ENCODE measurements at regions not wholly inside any gene's neighbourhood (a gene's known extent, or its start where the extent isn't known, plus 50 kb on each side); places are given as distances from the start of the nearest gene placed in this dataset.

- no peak overlapping the region for H3K4me2 ChIP-seq
- H3K4me1 ChIP-seq (ENCODE audit: insufficient read depth) = no peaks in the 10 kb centered on the region
- no peak overlapping the region for H2AFZ ChIP-seq
- WGBS (ENCODE audit: low lambda C conversion rate, missing lambda C conversion rate) = 42% methylated on average over 1 of the region's 1 CpG
- no peaks in the 10 kb centered on the region for H3K79me2 ChIP-seq
- H3K9me3 ChIP-seq (ENCODE audit: low read depth) = no peaks in the 10 kb centered on the region
- H3K27me3 ChIP-seq = peaks cover 9% of the 10 kb centered on the region
- H4K20me1 ChIP-seq (ENCODE audit: insufficient read depth, poor library complexity, severe bottlenecking) = no peaks in the 10 kb centered on the region
- no peak overlapping the region for H3K27ac ChIP-seq
- no peaks in the 10 kb centered on the region for H3K36me3 ChIP-seq (replicated peaks; ENCODE audit: insufficient read depth, low read depth)
- no peak for DNase-seq (ENCODE audit: low spot score)
- H3K9me2 ChIP-seq (replicated peaks; ENCODE audit: insufficient read depth) = no peaks in the 10 kb centered on the region
- no peak overlapping the region for H3K4me3 ChIP-seq
- no peak for TF ChIP-seq CTCF (IDR thresholded peaks at IDR 0.05; ENCODE audit: poor library complexity)
- no peak for TF ChIP-seq EZH2 (IDR thresholded peaks at IDR 0.05; ENCODE audit: borderline replicate concordance)
- no peak for TF ChIP-seq EZH2phosphoT487 (IDR thresholded peaks at IDR 0.05; ENCODE audit: low read depth, severe bottlenecking, unreplicated experiment)
Measured at GRCh38 chr12:131499864-131500190, 211.1 kb upstream of the SFSWAP start.

- Histone ChIP-seq H3K4me2 (no peak overlapping the region), H3K9me2 (replicated peaks; ENCODE audit: insufficient read depth) (no peaks in the 10 kb centered on the region), H2AFZ (no peak overlapping the region), H3K4me1 (ENCODE audit: insufficient read depth) (no peaks in the 10 kb centered on the region), H3K27me3 (peaks cover 9% of the 10 kb centered on the region), H3K27ac (no peak overlapping the region), H3K79me2 (no peaks in the 10 kb centered on the region), H4K20me1 (ENCODE audit: insufficient read depth, poor library complexity, severe bottlenecking) (no peaks in the 10 kb centered on the region), H3K4me3 (no peak overlapping the region), H3K9me3 (ENCODE audit: low read depth) (no peaks in the 10 kb centered on the region), H3K36me3 (replicated peaks; ENCODE audit: insufficient read depth, low read depth) (no peaks in the 10 kb centered on the region)
- WGBS (ENCODE audit: low lambda C conversion rate, missing lambda C conversion rate) = 75% methylated on average over 10 of the region's 10 CpGs
- no peak for DNase-seq (ENCODE audit: low spot score)
- TF ChIP-seq EZH2 (IDR thresholded peaks at IDR 0.05; ENCODE audit: borderline replicate concordance) (no peak), EZH2phosphoT487 (IDR thresholded peaks at IDR 0.05; ENCODE audit: low read depth, severe bottlenecking, unreplicated experiment) (no peak), CTCF (IDR thresholded peaks at IDR 0.05; ENCODE audit: poor library complexity) (no peak)
Measured at GRCh38 chr12:131500564-131500963, 210.3 kb upstream of the SFSWAP start.

DNA sequence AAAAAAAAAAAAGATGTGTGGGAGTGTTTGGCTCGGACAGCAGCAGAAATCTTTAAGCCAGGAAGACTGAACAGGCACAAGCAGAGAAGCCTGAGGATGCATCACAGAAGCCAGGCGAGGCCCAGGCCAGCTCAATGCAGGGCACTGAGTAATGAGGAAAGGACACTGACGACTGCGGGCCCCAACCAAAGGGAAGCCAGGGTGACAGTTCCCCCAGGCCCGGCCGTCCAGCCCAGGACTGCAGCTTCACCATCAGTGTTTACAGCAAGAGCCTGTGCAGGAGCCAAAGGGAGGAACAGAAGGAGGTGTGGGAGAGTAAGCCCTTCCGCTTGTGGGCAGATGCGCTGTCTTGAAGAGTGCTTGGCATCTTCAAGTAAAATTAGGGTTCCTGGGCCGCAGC is 205.3 kb upstream of the SFSWAP start:
- no peaks in the 10 kb centered on the region for H3K36me3 ChIP-seq (replicated peaks; ENCODE audit: insufficient read depth, low read depth)
- no peaks in the 10 kb centered on the region for H3K9me2 ChIP-seq (replicated peaks; ENCODE audit: insufficient read depth)
- no peak overlapping the region for H2AFZ ChIP-seq
- WGBS (ENCODE audit: low lambda C conversion rate, missing lambda C conversion rate) = 76% methylated on average over 9 of the region's 9 CpGs
- no peaks in the 10 kb centered on the region for H3K79me2 ChIP-seq
- no peak overlapping the region for H3K4me2 ChIP-seq
- DNase-seq (ENCODE audit: low spot score) = no peak
- TF ChIP-seq EZH2 (IDR thresholded peaks at IDR 0.05; ENCODE audit: borderline replicate concordance) = no peak
- TF ChIP-seq EZH2phosphoT487 (IDR thresholded peaks at IDR 0.05; ENCODE audit: low read depth, severe bottlenecking, unreplicated experiment) = no peak
- TF ChIP-seq CTCF (IDR thresholded peaks at IDR 0.05; ENCODE audit: poor library complexity) = no peak
- H3K4me3 ChIP-seq = no peak overlapping the region
- H4K20me1 ChIP-seq (ENCODE audit: insufficient read depth, poor library complexity, severe bottlenecking) = no peaks in the 10 kb centered on the region
- peaks cover 15% of the 10 kb centered on the region for H3K27me3 ChIP-seq
- H3K27ac ChIP-seq = no peak overlapping the region
- H3K9me3 ChIP-seq (ENCODE audit: low read depth) = no peaks in the 10 kb centered on the region
- no peaks in the 10 kb centered on the region for H3K4me1 ChIP-seq (ENCODE audit: insufficient read depth)

- Histone ChIP-seq H3K4me3 (no peak overlapping the region), H3K27ac (no peak overlapping the region), H3K27me3 (peaks cover 18% of the 10 kb centered on the region), H3K9me2 (replicated peaks; ENCODE audit: insufficient read depth) (no peaks in the 10 kb centered on the region), H4K20me1 (ENCODE audit: insufficient read depth, poor library complexity, severe bottlenecking) (no peaks in the 10 kb centered on the region), H3K4me2 (no peak overlapping the region), H3K79me2 (no peaks in the 10 kb centered on the region), H3K4me1 (ENCODE audit: insufficient read depth) (no peaks in the 10 kb centered on the region), H2AFZ (no peak overlapping the region), H3K36me3 (replicated peaks; ENCODE audit: insufficient read depth, low read depth) (no peaks in the 10 kb centered on the region), H3K9me3 (ENCODE audit: low read depth) (no peaks in the 10 kb centered on the region)
- TF ChIP-seq CTCF (IDR thresholded peaks at IDR 0.05; ENCODE audit: poor library complexity) (no peak), EZH2phosphoT487 (IDR thresholded peaks at IDR 0.05; ENCODE audit: low read depth, severe bottlenecking, unreplicated experiment) (no peak), EZH2 (IDR thresholded peaks at IDR 0.05; ENCODE audit: borderline replicate concordance) (no peak)
- WGBS (ENCODE audit: low lambda C conversion rate, missing lambda C conversion rate) = 92% methylated on average over 6 of the region's 6 CpGs
- no peak for DNase-seq (ENCODE audit: low spot score)
Measured at GRCh38 chr12:131506426-131506825, 204.5 kb upstream of the SFSWAP start.
